ENCODE measurements at regions not wholly inside any gene's neighbourhood (a gene's known extent, or its start where the extent isn't known, plus 50 kb on each side); places are given as distances from the start of the nearest gene placed in this dataset.

DNA sequence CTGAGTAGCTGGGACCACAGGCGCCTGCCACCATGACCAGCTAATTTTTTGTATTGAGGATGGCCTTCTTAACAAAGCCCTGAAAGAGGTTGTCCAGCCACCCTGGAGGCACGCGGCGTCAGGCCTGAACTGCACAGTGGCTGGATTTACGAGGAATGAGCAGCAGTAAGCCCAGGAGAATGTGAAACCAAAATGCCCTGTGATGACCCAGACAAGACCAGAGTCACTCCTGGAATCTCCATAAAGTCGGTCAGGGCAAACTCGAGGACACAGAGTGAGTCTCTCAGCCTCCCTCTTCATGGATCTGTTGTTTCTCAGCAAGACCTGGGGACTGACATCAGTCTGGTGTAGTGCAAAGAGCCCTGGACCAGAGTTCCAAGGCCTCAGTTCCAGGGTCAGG, 53.2 kb upstream of the C5orf58 start:
- no peak overlapping the region for H3K9ac ChIP-seq (ENCODE audit: low read length)
- CTCF ChIA-PET = no interaction called here
- no peak for ATAC-seq
- H3K36me3 ChIP-seq (ENCODE audit: control insufficient read depth in 1 of 2, insufficient read depth in 2 of 2, low read length in 2 of 2) = no peaks in the 10 kb centered on the region
- POLR2A ChIA-PET = no interaction called here
- no TSS peak for BruUV-seq (replicated peaks)
- H3K9me3 ChIP-seq (ENCODE audit: control insufficient read depth in 1 of 2, insufficient read depth in 1 of 2, low read depth in 1 of 2, low read length in 2 of 2) = no peaks in the 10 kb centered on the region
- no peak for TF ChIP-seq CEBPB (IDR thresholded peaks at IDR 0.05; ENCODE audit: low read depth)
- no peak overlapping the region for H3K4me2 ChIP-seq (ENCODE audit: low read length)
- H4K20me1 ChIP-seq (ENCODE audit: insufficient read depth) = no peaks in the 10 kb centered on the region
- H3K4me3 ChIP-seq (replicated peaks in 1 of 2; ENCODE audit: low read depth in 1 of 2, low read length in 2 of 2) = no peak overlapping the region
- no peaks in the 10 kb centered on the region for H3K27me3 ChIP-seq (ENCODE audit: insufficient read depth, low read length)
- RAD21 ChIA-PET (ENCODE audit: low non-redundant PET in 1 of 2, low total read pairs in 2 of 2, uncharacterized antibody in 2 of 2, unreplicated experiment in 2 of 2) = no interaction called here
- intact Hi-C loops (cut with micrococcal nuclease) = loop anchor here (10.0 kb wide), 1 partner anchor 475 kb away; no protein-coding TSS in a partner anchor
- no peaks in the 10 kb centered on the region for H3K9me2 ChIP-seq (ENCODE audit: insufficient read depth)
- no peak overlapping the region for H2AFZ ChIP-seq (ENCODE audit: low read depth, low read length, poor library complexity, severe bottlenecking)
- no peak overlapping the region for H3K27ac ChIP-seq (ENCODE audit: low read depth, low read length)
- no peaks in the 10 kb centered on the region for H3K4me1 ChIP-seq (ENCODE audit: control insufficient read depth in 1 of 2, insufficient read depth in 2 of 2, low read length in 2 of 2)
- H3K79me2 ChIP-seq (ENCODE audit: insufficient read depth, low read length) = no peaks in the 10 kb centered on the region
- no peak for DNase-seq (ENCODE audit: low read depth, low spot score)

DNA sequence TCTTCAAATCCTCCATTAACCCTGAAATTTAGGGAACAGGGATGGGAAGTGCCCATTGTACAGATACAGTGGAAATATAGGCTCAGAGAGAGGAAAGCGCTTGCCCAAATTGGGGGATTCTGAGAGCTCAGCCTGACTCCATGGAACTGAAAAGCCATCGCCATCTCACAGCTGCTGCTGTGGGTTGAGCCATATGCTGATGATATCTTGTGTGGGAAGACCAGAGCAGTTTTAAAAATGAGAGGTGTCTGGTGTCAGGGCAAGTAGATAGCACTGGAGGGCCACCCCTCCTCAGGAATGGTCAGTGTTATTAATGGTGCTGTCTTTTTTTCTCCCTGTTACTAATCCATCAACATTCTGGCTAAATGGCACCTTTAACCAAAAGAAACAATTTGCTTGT, 50.9 kb upstream of the C5orf58 start:
- intact Hi-C loops (cut with micrococcal nuclease) = loop anchor here (10.0 kb wide), 1 partner anchor 477 kb away; no protein-coding TSS in a partner anchor
- H3K36me3 ChIP-seq (ENCODE audit: control insufficient read depth in 1 of 2, insufficient read depth in 2 of 2, low read length in 2 of 2) = no peaks in the 10 kb centered on the region
- TF ChIP-seq EZH2phosphoT487 (IDR thresholded peaks at IDR 0.05; ENCODE audit: borderline replicate concordance) (no peak), RAD21 (IDR thresholded peaks at IDR 0.05; ENCODE audit: low read depth) (no peak)

DNA sequence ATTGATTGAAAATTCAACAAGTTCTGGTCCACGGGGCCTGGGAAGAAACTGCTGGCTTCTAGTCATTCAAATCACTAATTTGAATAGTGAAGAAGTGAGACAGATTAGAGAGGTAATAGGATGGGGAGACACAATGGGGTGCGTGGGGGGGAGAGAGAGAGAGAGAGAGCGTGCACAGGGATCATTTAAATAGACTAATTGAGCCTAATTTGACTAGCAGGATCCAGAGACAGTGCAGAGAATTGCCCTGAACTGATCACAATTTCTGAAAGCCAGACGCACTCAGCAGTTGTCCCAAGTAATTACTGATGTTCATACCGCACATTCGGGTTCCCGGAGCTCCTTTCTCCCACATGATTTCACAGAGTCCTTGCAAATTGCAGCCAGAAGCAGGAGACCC, 50.3 kb upstream of the C5orf58 start:
- H3K9me3 ChIP-seq (ENCODE audit: control insufficient read depth in 1 of 2, insufficient read depth in 1 of 2, low read depth in 1 of 2, low read length in 2 of 2) = no peaks in the 10 kb centered on the region
- H3K9ac ChIP-seq (ENCODE audit: low read length) = no peak overlapping the region
- intact Hi-C loops (cut with micrococcal nuclease) = loop anchor here (10.0 kb wide), 1 partner anchor 478 kb away; no protein-coding TSS in a partner anchor
- ChIA-PET POLR2A (no interaction called here), CTCF (interaction anchor here (0.7 to 1.6 kb wide), 2 partner anchors 34 to 60 kb away, joined by 3 to 4 read pairs; no protein-coding TSS in a partner anchor), RAD21 (ENCODE audit: low non-redundant PET in 1 of 2, low total read pairs in 2 of 2, uncharacterized antibody in 2 of 2, unreplicated experiment in 2 of 2) (no interaction called here)
- ATAC-seq (no peak), DNase-seq (ENCODE audit: low read depth, low spot score) (no peak)
- no peaks in the 10 kb centered on the region for H4K20me1 ChIP-seq (ENCODE audit: insufficient read depth)
- TF ChIP-seq SP1 (IDR thresholded peaks at IDR 0.05; ENCODE audit: low read depth) = no peak
- TF ChIP-seq POLR2AphosphoS5 (IDR thresholded peaks at IDR 0.05; ENCODE audit: low read depth, low read length) = no peak
- TF ChIP-seq SRF (IDR thresholded peaks at IDR 0.05; ENCODE audit: low read depth) = no peak
- no peak for TF ChIP-seq CEBPB (IDR thresholded peaks at IDR 0.05; ENCODE audit: low read depth)
- TF ChIP-seq, protein P1, sequence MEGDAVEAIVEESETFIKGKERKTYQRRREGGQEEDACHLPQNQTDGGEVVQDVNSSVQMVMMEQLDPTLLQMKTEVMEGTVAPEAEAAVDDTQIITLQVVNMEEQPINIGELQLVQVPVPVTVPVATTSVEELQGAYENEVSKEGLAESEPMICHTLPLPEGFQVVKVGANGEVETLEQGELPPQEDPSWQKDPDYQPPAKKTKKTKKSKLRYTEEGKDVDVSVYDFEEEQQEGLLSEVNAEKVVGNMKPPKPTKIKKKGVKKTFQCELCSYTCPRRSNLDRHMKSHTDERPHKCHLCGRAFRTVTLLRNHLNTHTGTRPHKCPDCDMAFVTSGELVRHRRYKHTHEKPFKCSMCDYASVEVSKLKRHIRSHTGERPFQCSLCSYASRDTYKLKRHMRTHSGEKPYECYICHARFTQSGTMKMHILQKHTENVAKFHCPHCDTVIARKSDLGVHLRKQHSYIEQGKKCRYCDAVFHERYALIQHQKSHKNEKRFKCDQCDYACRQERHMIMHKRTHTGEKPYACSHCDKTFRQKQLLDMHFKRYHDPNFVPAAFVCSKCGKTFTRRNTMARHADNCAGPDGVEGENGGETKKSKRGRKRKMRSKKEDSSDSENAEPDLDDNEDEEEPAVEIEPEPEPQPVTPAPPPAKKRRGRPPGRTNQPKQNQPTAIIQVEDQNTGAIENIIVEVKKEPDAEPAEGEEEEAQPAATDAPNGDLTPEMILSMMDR (IDR thresholded peaks at IDR 0.05 in 2 of 3, conservative IDR thresholded peaks at IDR 0.05 in 1 of 3; ENCODE audit: borderline replicate concordance in 1 of 3, insufficient read depth in 1 of 3, low read depth in 2 of 3, low read length in 2 of 3) = no peak
- no peak overlapping the region for H3K27ac ChIP-seq (ENCODE audit: low read depth, low read length)
- no peaks in the 10 kb centered on the region for H3K4me1 ChIP-seq (ENCODE audit: control insufficient read depth in 1 of 2, insufficient read depth in 2 of 2, low read length in 2 of 2)
- H3K79me2 ChIP-seq (ENCODE audit: insufficient read depth, low read length) = no peaks in the 10 kb centered on the region
- no peaks in the 10 kb centered on the region for H3K36me3 ChIP-seq (ENCODE audit: control insufficient read depth in 1 of 2, insufficient read depth in 2 of 2, low read length in 2 of 2)
- H3K4me3 ChIP-seq (replicated peaks in 1 of 2; ENCODE audit: low read depth in 1 of 2, low read length in 2 of 2) = no peak overlapping the region
- no peaks in the 10 kb centered on the region for H3K9me2 ChIP-seq (ENCODE audit: insufficient read depth)
- BruUV-seq (replicated peaks) = no TSS peak
- no peak overlapping the region for H2AFZ ChIP-seq (ENCODE audit: low read depth, low read length, poor library complexity, severe bottlenecking)
- no peak overlapping the region for H3K4me2 ChIP-seq (ENCODE audit: low read length)
- H3K27me3 ChIP-seq (ENCODE audit: insufficient read depth, low read length) = no peaks in the 10 kb centered on the region

More for the DNA sequence above, 50.9 kb upstream of the C5orf58 start:
- Histone ChIP-seq H3K9ac (ENCODE audit: low read length) (no peak overlapping the region), H3K4me2 (ENCODE audit: low read length) (no peak overlapping the region), H3K9me2 (ENCODE audit: insufficient read depth) (no peaks in the 10 kb centered on the region), H4K20me1 (ENCODE audit: insufficient read depth) (no peaks in the 10 kb centered on the region), H3K9me3 (ENCODE audit: control insufficient read depth in 1 of 2, insufficient read depth in 1 of 2, low read depth in 1 of 2, low read length in 2 of 2) (no peaks in the 10 kb centered on the region), H3K79me2 (ENCODE audit: insufficient read depth, low read length) (no peaks in the 10 kb centered on the region), H3K27me3 (ENCODE audit: insufficient read depth, low read length) (no peaks in the 10 kb centered on the region), H2AFZ (ENCODE audit: low read depth, low read length, poor library complexity, severe bottlenecking) (no peak overlapping the region), H3K27ac (ENCODE audit: low read depth, low read length) (no peak overlapping the region), H3K4me3 (replicated peaks in 1 of 2; ENCODE audit: low read depth in 1 of 2, low read length in 2 of 2) (no peak overlapping the region), H3K4me1 (ENCODE audit: control insufficient read depth in 1 of 2, insufficient read depth in 2 of 2, low read length in 2 of 2) (no peaks in the 10 kb centered on the region)
- ChIA-PET POLR2A (no interaction called here), RAD21 (ENCODE audit: low non-redundant PET in 1 of 2, low total read pairs in 2 of 2, uncharacterized antibody in 2 of 2, unreplicated experiment in 2 of 2) (no interaction called here), CTCF (interaction anchor here (1.6 kb wide), 1 partner anchor 59 kb away, joined by 4 read pairs; no protein-coding TSS in a partner anchor)
- BruUV-seq (replicated peaks) = no TSS peak
- no peak for ATAC-seq
- DNase-seq (ENCODE audit: low read depth, low spot score) = no peak

Measured in HCT116 (cell line).